ENCODE measurements at regions not wholly inside any gene's neighbourhood (a gene's known extent, or its start where the extent isn't known, plus 50 kb on each side); places are given as distances from the start of the nearest gene placed in this dataset.

DNA sequence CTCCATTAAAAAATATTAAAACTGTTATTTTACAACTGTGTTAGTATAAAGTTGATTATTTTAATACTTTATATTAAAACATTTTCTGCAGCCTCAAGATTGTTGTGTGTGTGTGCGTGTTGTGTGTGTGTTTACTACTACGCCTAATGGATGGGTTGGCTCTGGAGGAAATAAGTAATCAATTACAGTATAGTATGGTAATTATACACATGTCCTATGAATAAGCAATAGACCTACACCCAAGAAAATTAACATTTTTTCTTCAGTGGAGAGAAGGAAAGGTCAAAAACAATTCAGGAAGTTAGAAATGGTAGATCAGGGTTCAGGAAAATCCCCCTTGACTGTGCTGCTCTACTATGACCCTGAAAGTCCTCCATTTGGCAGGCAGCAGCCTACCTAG, 65.7 kb upstream of the DYRK2 start:
- no peak overlapping the region for H3K4me3 ChIP-seq

GRCh38 chr12:67586951-67587350, 61.6 kb upstream of the DYRK2 start:
- 85 to 89% methylated on average over 4 of the region's 4 CpGs for WGBS, 2 donors
- Histone ChIP-seq H3K9me3 (no peaks in the 10 kb centered on the region), H3K27ac (no peak overlapping the region), H3K4me1 (no peaks in the 10 kb centered on the region), H3K4me3 (no peak overlapping the region), H3K36me3 (ENCODE audit: low read depth, missing control alignments) (no peaks in the 10 kb centered on the region), H3K27me3 (no peaks in the 10 kb centered on the region)
- TF ChIP-seq POLR2A (IDR thresholded peaks at IDR 0.05), result no peak
- TF ChIP-seq, protein P1, sequence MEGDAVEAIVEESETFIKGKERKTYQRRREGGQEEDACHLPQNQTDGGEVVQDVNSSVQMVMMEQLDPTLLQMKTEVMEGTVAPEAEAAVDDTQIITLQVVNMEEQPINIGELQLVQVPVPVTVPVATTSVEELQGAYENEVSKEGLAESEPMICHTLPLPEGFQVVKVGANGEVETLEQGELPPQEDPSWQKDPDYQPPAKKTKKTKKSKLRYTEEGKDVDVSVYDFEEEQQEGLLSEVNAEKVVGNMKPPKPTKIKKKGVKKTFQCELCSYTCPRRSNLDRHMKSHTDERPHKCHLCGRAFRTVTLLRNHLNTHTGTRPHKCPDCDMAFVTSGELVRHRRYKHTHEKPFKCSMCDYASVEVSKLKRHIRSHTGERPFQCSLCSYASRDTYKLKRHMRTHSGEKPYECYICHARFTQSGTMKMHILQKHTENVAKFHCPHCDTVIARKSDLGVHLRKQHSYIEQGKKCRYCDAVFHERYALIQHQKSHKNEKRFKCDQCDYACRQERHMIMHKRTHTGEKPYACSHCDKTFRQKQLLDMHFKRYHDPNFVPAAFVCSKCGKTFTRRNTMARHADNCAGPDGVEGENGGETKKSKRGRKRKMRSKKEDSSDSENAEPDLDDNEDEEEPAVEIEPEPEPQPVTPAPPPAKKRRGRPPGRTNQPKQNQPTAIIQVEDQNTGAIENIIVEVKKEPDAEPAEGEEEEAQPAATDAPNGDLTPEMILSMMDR (IDR thresholded peaks at IDR 0.05), result no peak
- no peak for DNase-seq
- intact Hi-C loops (cut with DNase I; ENCODE audit: low total_unique reads), result no loop called here

More for the DNA sequence above, 65.7 kb upstream of the DYRK2 start:
- no peak for TF ChIP-seq POLR2A (IDR thresholded peaks at IDR 0.05)
- TF ChIP-seq, protein P1 (IDR thresholded peaks at IDR 0.05), result no peak
- Histone ChIP-seq H3K36me3 (ENCODE audit: low read depth, missing control alignments) (no peaks in the 10 kb centered on the region), H3K9me3 (no peaks in the 10 kb centered on the region), H3K27ac (no peak overlapping the region), H3K27me3 (no peaks in the 10 kb centered on the region), H3K4me1 (no peaks in the 10 kb centered on the region)
- DNase-seq, result no peak
- intact Hi-C loops (cut with DNase I; ENCODE audit: low total_unique reads), result no loop called here
- 95 to 100% methylated on average over 2 of the region's 2 CpGs for WGBS, 2 donors

DNA sequence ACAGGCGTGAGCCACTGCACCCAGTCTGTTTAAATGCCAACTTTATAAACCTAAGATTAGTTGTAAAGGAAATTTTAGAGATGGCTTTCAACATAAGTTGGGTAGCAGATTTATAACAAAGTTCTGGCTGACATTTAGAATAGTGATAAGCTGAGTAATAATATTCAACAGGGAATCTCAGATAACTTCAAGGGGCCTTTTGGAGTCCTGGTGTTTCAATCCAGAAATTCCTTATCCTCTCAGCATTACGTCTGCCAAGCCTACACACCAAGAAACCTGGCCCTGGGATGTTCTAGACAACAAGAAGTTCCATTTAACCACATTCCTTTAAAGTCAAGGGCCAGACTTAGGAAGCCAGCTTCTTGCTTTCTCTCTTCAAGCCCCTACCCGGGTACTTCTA, 59.5 kb upstream of the DYRK2 start:
- Histone ChIP-seq H3K4me3 (no peak overlapping the region), H3K36me3 (ENCODE audit: low read depth, missing control alignments) (no peaks in the 10 kb centered on the region), H3K4me1 (no peaks in the 10 kb centered on the region), H3K27me3 (no peaks in the 10 kb centered on the region), H3K27ac (no peak overlapping the region), H3K9me3 (no peaks in the 10 kb centered on the region)
- intact Hi-C loops (cut with DNase I; ENCODE audit: low total_unique reads), result no loop called here
- DNase-seq, result no peak
- WGBS, 2 donors, result 60 to 61% methylated on average over 3 of the region's 3 CpGs
- TF ChIP-seq, protein P1 (IDR thresholded peaks at IDR 0.05), result no peak
- TF ChIP-seq POLR2A (IDR thresholded peaks at IDR 0.05), result no peak

DNA sequence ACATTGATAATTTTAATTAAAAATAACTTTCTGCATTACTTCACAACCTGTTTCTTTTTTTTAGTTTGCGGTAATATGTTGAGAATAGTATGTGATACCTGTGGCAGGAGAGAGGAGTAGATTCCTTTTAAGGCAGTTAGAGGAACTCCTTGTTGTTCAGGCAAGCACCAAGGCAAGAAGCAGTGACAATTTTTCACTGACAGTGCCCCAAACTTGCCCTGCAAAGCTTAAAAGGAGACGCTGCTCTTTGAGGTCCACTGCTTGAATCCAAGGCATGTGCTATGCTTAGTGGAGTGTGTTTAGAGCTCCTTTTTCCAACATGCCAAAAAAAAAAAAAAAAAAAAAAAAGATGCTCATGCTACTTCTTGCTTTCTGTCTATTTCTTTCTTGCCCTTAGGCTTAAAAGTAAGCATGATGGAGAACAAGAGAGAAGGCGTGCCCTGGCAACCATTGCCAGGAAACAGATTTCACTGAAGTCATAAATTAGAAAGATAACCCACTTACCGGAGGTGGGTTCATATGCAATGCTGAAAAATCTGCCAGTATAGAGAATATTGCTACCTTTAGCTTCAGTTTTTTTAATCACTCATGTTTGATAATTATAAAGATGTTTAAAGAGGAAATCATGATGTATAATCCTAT, 58.3 kb upstream of the DYRK2 start:
- no peak overlapping the region for H3K4me3 ChIP-seq
- no peaks in the 10 kb centered on the region for H3K9me3 ChIP-seq
- H3K36me3 ChIP-seq (ENCODE audit: low read depth, missing control alignments), result no peaks in the 10 kb centered on the region
- no peak for TF ChIP-seq POLR2A (IDR thresholded peaks at IDR 0.05)
- TF ChIP-seq, protein P1 (IDR thresholded peaks at IDR 0.05), result no peak
- 70 to 73% methylated on average over 4 of the region's 4 CpGs for WGBS, 2 donors
- no peaks in the 10 kb centered on the region for H3K27me3 ChIP-seq
- intact Hi-C loops (cut with DNase I; ENCODE audit: low total_unique reads), result no loop called here
- H3K4me1 ChIP-seq, result no peaks in the 10 kb centered on the region
- H3K27ac ChIP-seq, result no peak overlapping the region
- no peak for DNase-seq

Measured in testis (tissue), 2 donors.